Lower lobe of right lung (tissue), 2 donors: ENCODE measurements at regions not wholly inside any gene's neighbourhood (a gene's known extent, or its start where the extent isn't known, plus 50 kb on each side); places are given as distances from the start of the nearest gene placed in this dataset.

Experiments
- ATAC-seq, 2 donors: fragments of 200-7000 bp; cut with Tn5 transposase; one replicate each; pipeline ENCODE4 v1.9.1; 2020 to 2022; ENCODE audit warnings: mild to moderate bottlenecking in 2 of 2, moderate library complexity in 2 of 2
- DNase-seq: peaks from one replicate; pipeline ENCODE4 v3.0.0-alpha.2; 2020
- H3K27ac ChIP-seq: fragments of 200-600 bp; one replicate; pipeline ENCODE4 v1.8.0; 2022
- H3K27me3 ChIP-seq: fragments of 200-600 bp; one replicate; pipeline ENCODE4 v1.8.0; 2022; ENCODE audit warnings: low read depth
- H3K36me3 ChIP-seq: fragments of 200-600 bp; one replicate; pipeline ENCODE4 v1.8.0; 2022; ENCODE audit warnings: mild to moderate bottlenecking
- H3K4me1 ChIP-seq: fragments of 200-600 bp; one replicate; pipeline ENCODE4 v1.8.0; 2022
- H3K4me3 ChIP-seq: fragments of 200-600 bp; one replicate; pipeline ENCODE4 v1.8.0; 2022; ENCODE audit warnings: mild to moderate bottlenecking
- H3K9me3 ChIP-seq: fragments of 200-600 bp; one replicate; pipeline ENCODE4 v1.8.0; 2022
- CTCF ChIP-seq: fragments of 200-600 bp; IDR thresholded peaks from one replicate; pipeline ENCODE4 v1.8.0; 2022; ENCODE audit warnings: antibody characterized with exemption, mild to moderate bottlenecking
- intact Hi-C: fragments of 100-400 bp; cut with DNase I; formaldehyde crosslinking; loops from one replicate; pipeline ENCODE4 v1.11.0; 2022
- donor health status: DM: no; HTN: yes; CAD: no; lungs with severe emphysema.

- peak; percentile 33 to 57 for ATAC-seq
- intact Hi-C loops, result no loop called here
These were observed 802.4 kb downstream of the TRIML1 start for GRCh38 chr4:188941524-188942119.

GRCh38 chr4:188942606-188943005 lies 803.4 kb downstream of the TRIML1 start:
- H3K4me3 ChIP-seq, result no peak overlapping the region
- no peak for TF ChIP-seq CTCF
- H3K27me3 ChIP-seq, result no peaks in the 10 kb centered on the region
- no peak overlapping the region for H3K27ac ChIP-seq
- H3K4me1 ChIP-seq, result no peaks in the 10 kb centered on the region
- intact Hi-C loops, result no loop called here
- DNase-seq, result no peak
- H3K36me3 ChIP-seq, result no peaks in the 10 kb centered on the region
- no peaks in the 10 kb centered on the region for H3K9me3 ChIP-seq
- ATAC-seq, result no peak

More at GRCh38 chr4:188941524-188942119, 802.4 kb downstream of the TRIML1 start:
- TF ChIP-seq CTCF, result no peak
- Histone ChIP-seq H3K4me3 (no peak overlapping the region), H3K36me3 (no peaks in the 10 kb centered on the region), H3K27me3 (no peaks in the 10 kb centered on the region), H3K4me1 (no peaks in the 10 kb centered on the region), H3K9me3 (no peaks in the 10 kb centered on the region), H3K27ac (no peak overlapping the region)
- no peak for DNase-seq

- no peak for DNase-seq
- Histone ChIP-seq H3K27ac (no peak overlapping the region), H3K36me3 (no peaks in the 10 kb centered on the region)
These were observed 810.4 kb downstream of the TRIML1 start for GRCh38 chr4:188949596-188949995.

GRCh38 chr4:188955066-188955465 lies 815.8 kb downstream of the TRIML1 start:
- no peak for TF ChIP-seq CTCF
- H3K4me3 ChIP-seq, result no peak overlapping the region
- DNase-seq (no peak), ATAC-seq (no peak)
- no peaks in the 10 kb centered on the region for H3K27me3 ChIP-seq
- no peaks in the 10 kb centered on the region for H3K9me3 ChIP-seq
- no peaks in the 10 kb centered on the region for H3K4me1 ChIP-seq
- intact Hi-C loops, result no loop called here
- H3K27ac ChIP-seq, result no peak overlapping the region
- H3K36me3 ChIP-seq, result no peaks in the 10 kb centered on the region

More at GRCh38 chr4:188949596-188949995, 810.4 kb downstream of the TRIML1 start:
- no peak for ATAC-seq
- TF ChIP-seq CTCF, result no peak
- Histone ChIP-seq H3K4me1 (no peaks in the 10 kb centered on the region), H3K27me3 (no peaks in the 10 kb centered on the region), H3K9me3 (no peaks in the 10 kb centered on the region), H3K4me3 (no peak overlapping the region)
- intact Hi-C loops, result no loop called here

GRCh38 chr4:188956566-188956965 lies 817.3 kb downstream of the TRIML1 start:
- TF ChIP-seq CTCF, result no peak
- H3K4me3 ChIP-seq, result no peak overlapping the region
- DNase-seq (no peak), ATAC-seq (no peak)
- intact Hi-C loops, result no loop called here
- H3K4me1 ChIP-seq, result no peaks in the 10 kb centered on the region
- H3K36me3 ChIP-seq, result no peaks in the 10 kb centered on the region
- H3K9me3 ChIP-seq, result no peaks in the 10 kb centered on the region
- no peak overlapping the region for H3K27ac ChIP-seq
- H3K27me3 ChIP-seq, result no peaks in the 10 kb centered on the region

- Histone ChIP-seq H3K36me3 (no peaks in the 10 kb centered on the region), H3K4me3 (no peak overlapping the region), H3K27ac (no peak overlapping the region), H3K9me3 (no peaks in the 10 kb centered on the region), H3K4me1 (no peaks in the 10 kb centered on the region), H3K27me3 (no peaks in the 10 kb centered on the region)
- DNase-seq (no peak), ATAC-seq (no peak)
- intact Hi-C loops, result no loop called here
- no peak for TF ChIP-seq CTCF
These were observed 819.1 kb downstream of the TRIML1 start for GRCh38 chr4:188958346-188958745.
